NCI-H526 (cell line): ENCODE measurements at regions not wholly inside any gene's neighbourhood (a gene's known extent, or its start where the extent isn't known, plus 50 kb on each side); places are given as distances from the start of the nearest gene placed in this dataset.

Experiments
- DNase-seq, 2 experiments: peaks; one replicate each; lab custom pipeline; 2025; lab: John Stamatoyannopoulos, UW

DNA sequence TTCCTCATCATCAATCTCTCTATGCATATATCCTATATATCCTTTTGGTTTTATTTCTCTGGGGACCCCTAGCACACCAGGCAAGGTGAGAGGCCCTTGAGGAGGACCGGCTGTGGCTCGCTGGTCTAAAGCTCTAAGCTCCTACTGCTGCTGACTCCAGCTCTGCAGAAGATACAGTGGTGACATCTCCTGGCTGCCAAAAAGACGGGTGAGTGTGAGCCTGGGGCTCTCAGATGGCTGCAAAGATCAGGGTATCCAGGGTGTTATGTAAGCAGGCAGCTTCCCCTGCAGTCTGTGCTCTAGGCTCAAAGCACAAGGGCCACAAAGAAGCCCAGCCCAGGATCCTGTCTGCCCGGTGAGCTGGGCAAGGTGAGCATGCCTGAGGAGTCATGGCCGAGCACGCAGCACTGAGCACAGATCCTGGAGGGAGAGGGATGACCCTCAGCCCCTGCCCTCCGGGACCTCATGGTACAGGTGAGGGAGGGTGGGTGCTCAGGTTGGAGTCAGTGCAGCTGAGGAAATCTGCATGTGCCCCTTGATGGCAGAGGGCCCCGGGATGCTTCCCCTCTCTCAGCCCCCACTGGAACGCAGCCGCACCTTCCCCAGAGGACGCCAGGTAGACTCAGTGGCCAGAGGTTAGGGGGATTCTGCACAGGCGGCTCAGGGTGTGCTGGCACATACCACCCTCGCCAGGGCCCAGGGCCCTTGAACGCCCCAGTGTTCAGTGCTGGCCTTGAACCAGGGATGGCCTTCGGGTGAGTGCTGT lies 95.4 kb upstream of the INSIG1 start:
- no peak for DNase-seq

DNA sequence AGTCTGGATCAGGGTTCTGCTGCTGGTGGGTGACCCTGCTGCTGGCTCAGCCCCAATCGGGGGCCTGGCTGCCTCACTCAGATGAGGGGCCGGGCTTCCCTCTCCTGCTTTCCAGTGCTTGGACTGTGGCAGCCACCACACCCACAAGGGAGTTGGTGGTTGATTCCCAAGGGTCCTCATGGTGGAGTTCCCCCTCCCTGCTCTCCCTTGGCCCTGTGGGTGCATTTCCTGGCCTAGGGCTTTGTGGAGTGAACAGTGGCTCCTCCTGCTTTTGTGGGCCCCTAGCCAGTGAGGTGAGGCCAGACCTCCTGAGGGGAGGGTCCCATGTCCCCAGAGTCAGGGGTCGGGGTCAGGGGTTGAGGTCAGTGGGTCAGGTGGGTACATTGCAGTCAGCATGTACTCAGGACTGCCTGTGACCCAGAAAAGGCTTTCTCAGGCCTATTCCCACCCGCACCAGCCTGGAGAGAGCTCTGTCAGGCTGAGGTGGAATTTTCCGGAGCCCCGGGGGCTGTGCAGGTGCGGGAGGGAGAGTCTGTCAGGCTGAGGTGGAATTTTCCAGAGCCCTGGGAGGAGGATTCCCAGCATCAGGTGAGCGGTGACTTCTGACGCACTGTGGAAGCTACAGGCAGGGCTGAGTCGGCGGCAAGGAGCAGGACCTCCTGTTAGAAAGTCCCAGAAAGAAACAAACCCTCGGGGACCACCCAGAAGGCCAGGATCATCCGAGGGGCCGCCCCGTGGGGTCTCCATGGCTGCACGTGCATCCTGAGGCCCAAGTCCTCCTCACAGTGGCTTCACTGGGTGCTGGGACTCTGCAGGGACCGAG lies 94.4 kb upstream of the INSIG1 start:
- peak in 1 of 2 experiments; percentile 39 for DNase-seq

- DNase-seq, result no peak
These were observed 93.6 kb upstream of the INSIG1 start for GRCh38 chr7:155203882-155204691.

- no peak for DNase-seq
These were observed 92.8 kb upstream of the INSIG1 start for GRCh38 chr7:155204744-155205367.

GRCh38 chr7:155205368-155206317 lies 92.0 kb upstream of the INSIG1 start:
- DNase-seq, result peak; percentile 87 to 92

- peak in 1 of 2 experiments; percentile 23 for DNase-seq
These were observed 91.2 kb upstream of the INSIG1 start for GRCh38 chr7:155206318-155207020.

GRCh38 chr7:155207326-155208002 lies 90.2 kb upstream of the INSIG1 start:
- DNase-seq, result no peak

DNA sequence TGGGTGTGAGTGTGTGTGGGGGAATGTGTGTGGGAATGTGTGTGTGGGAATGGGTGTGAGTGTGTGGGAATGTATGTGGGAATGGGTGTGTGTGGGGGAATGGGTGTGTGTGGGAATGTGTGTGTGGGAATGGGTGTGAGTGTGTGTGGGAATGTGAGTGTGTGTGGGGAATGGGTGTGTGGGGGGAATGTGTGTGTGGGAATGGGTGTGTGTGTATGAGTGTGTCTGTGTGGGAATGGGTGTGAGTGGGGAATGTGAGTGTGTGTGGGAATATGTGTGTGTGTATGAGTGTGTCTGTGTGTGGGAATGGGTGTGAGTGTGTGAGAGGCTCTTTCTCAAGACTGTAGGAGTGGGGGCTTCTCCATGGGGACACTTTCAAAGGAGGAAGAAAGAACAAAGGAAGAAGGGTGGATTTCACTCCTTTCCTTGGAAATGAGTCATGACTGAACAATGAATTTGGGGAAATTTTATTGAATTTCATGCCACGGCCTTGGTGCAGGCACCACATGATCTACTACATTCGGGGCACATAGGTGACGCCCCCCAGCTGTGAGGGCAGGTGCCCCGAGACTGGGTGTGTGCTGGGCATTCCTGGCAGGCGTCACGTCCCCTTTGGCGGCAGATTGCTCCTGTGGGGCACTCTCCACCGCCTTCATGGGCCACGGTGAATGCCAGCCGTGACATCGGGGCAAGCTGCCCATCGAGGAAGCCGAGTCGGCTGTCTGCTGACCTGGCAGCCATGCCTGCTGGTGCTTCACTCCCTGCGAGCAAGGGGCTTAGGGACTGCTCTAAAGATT lies 88.8 kb upstream of the INSIG1 start:
- no peak for DNase-seq

DNA sequence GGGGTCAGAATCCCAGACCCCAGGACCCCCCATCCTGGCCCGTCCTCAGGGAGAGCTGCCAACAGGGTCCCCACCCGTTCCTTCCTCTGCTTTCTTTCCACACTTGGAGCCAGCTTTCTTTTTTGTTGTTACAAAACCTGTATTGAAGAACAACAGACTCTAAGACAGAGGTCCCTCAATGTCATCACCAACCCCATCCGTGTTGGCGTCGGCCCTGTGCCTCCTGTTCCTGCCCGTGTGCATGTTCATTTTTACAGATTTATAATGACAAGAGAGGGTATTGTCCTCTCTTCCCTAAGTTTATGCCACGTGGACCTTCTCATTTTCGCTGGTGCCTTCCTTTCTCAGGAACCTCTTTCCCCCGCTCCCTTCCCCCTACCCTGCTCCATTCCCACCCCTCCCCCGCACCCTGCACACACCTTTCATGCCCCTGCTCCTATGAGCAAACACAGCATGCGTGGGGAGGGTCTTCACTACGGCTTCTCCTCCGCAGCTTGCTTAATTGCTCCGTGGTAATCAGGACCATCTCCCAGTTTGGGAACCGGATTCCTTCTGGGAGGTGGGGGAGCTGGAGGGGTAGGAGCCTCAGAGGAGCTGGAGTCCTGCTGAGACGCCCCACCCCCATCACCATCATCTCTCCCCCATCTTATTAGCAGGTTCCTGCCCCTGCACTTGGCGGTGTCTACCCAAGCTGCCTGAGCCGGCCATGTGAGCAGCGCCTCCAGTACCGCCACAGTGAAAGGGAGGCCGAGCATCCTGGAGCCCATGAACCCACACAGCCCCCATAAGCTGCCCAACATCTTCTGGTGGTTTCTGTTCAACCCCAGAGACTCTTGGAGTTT lies 88.0 kb upstream of the INSIG1 start:
- DNase-seq, result no peak

GRCh38 chr7:155210356-155210755 lies 87.3 kb upstream of the INSIG1 start:
- DNase-seq, result peak in 1 of 2 experiments; percentile 34

- DNase-seq, result no peak
These were observed 86.5 kb upstream of the INSIG1 start for GRCh38 chr7:155211173-155211572.

DNA sequence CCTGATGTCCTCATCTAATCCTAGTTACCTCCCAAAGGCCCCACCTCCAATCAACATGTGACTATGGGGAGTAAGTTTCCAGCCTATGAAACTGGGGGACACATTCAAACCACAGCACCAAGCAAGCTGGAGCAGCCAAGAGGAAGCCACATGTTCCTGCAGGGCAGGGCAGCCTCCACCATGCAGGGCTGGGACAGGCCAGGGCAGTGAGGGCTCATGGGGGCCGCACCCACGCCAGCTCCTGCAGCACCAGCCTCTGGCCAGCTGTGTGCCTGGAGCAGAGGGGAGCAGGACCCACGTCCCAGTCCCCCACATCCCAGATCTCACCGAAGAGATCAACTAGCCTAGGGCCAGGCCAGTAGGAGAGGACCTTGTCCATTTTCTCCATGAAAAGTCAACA lies 85.9 kb upstream of the INSIG1 start:
- no peak for DNase-seq

GRCh38 chr7:155212301-155213015 lies 85.2 kb upstream of the INSIG1 start:
- DNase-seq, result no peak

DNA sequence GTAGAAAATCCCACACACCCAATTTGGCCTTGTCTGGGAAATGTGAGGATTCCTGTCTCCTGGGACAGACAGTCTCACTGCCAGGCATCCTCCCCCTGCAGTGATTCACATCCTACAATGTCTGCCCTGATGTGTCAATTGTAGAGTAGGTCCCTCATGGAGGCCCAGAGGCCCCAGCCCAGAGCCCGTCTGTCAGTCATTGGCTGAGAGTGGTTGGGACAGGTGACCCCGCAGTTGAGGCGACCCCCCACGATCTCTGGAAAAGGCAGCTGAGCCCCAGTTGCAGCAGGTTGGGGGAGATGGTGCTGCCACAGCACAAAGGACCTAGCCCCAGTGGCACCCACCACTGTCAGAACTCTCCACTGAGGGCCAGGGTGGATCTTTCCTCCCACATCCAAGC lies 84.3 kb upstream of the INSIG1 start:
- no peak for DNase-seq

DNA sequence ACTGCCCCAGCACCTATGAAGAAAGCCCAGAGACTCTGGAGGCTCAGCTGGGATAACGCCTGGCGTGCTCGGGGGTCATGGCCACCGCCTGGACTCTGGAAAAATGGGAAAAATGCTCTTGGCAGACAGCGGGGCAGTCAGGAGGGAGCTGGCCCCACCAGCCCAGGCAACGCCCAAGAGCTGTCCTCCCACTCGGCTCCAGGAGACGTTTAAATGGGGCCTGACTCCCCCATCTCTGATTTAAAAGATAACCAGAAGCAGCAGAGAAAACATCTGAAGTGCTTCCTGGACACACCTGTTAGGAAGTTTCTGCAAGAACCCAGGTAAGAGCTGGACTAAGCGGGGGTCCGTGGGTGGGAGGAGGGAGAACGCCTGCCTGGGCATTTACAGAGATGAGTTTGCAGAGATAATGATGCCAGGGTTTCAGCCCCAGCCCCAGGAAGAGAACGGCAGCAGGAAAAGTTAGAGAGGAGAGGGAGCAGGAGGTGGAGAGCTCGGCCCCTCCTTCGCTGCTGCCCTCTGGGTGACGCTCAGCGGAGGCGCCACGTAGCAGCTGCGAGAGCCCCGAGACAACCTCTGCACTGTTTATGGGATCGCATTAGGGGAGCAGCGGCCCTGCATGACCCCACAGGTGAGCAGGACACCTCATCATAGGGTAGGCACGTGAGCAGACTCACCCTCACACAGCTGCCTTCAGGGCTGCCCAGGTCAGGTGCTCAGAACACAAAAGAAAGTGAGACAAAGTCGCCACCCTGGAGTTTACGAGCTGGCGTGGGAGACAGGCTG lies 83.5 kb upstream of the INSIG1 start:
- peak; percentile 44 to 74 for DNase-seq

- no peak for DNase-seq
These were observed 81.9 kb upstream of the INSIG1 start for GRCh38 chr7:155215576-155216325.
